ENCODE measurements at regions not wholly inside any gene's neighbourhood (a gene's known extent, or its start where the extent isn't known, plus 50 kb on each side); places are given as distances from the start of the nearest gene placed in this dataset.

- TF ChIP-seq POLR2A (IDR thresholded peaks at IDR 0.05; ENCODE audit: low read length) (no peak), GATA1 (IDR thresholded peaks at IDR 0.05; ENCODE audit: low read depth, low read length) (no peak)
These were observed 367.0 kb upstream of the UBE2E2 start for GRCh38 chr3:22836131-22836530.

Measured in erythroblast (primary cell).